Medulla oblongata (tissue), 1 donor: ENCODE measurements at regions not wholly inside any gene's neighbourhood (a gene's known extent, or its start where the extent isn't known, plus 50 kb on each side); places are given as distances from the start of the nearest gene placed in this dataset.

ENCODE experiments used
- DNase-seq: peaks from one replicate; pipeline ENCODE4 v3.0.0-alpha.2; 2015; ENCODE audit errors: extremely low spot score

DNA sequence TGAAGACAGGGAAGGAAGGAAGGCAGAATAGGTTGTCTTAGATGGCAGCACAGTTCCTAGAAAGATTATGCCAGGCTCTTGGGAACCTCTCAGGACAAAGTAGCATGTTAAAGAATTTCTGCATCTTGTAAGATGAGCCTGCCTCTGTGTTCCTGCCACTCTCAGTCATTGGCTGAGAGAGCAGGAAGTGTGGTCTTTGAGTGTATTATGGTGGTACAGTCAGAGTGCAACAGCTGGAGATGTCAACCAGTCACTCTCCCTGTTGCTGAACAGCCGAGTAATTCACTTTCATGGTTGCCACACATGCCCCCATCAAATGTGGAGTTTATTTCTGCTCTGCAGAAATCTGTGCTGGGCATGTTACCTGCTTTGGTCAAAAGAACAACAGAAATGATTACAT, 659.6 kb upstream of the RIOK2 start:
- DNase-seq, result no peak

DNA sequence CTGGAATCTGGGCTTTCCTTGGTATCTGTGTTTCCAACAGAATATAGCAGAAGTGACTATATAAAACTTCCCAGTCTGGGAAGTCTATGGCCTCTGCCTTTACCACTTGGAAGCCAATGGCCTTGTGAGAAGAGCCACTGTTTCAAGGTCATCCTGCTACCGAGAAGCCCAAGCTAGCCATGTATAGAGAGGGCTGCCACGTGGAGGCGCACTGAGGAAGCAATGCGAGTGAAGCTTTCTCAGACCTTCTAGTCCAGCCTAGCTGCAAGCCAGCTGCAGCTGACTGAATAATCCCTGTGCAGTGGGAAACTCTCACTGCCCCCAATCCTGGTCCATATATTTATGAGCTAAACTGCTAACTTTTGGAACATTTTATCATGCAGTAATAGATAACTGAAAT, 661.8 kb upstream of the RIOK2 start:
- no peak for DNase-seq

DNA sequence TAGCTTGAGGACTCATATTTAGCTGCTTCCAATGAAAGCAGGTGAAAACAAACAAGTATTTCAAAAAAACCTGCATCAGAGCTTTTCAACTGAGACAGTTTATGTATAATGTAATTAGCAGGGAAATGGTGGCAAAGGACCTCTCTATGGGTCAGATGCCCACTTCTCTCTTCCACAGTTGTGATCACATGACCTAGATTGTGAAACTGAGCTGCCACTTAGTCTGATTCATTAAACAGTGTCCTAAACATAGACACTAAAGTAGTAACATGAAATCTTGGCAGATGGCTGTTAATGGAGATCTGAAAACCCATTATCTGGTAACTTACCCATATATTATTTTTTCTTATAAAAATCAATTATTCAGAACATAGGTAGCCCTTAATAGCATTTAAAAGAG, 663.6 kb upstream of the RIOK2 start:
- no peak for DNase-seq

DNA sequence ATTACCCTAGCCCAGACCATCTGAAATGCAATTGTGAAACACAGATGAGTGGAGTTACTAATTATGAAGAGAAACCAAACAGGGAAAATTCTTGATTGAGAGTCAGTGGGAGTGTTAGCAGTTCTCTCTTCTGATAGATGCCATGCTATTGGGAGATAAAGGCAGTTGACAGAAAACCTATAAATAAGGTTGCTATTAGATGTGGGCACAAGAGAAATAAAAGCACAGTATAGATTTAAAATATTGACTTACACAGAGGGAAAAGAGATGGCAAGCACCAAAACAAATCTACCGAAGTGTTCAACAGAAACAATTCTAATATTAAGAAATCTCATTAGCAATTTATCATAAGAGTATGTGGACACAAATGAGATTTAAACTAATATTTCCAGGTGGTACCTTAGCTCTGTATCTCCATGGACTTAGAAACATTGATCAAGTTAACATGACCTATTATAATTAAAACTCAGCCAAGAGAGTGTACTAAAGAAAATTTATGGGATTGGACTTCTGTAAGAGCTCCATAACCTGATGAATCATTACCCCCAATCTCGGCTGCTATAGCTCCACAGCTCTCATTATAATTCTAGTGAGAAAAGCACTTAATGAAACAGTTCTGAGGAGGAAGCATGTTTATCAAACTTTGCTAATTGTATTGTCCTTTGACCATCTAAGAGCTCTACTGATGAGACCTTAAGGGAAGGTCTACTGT, 665.0 kb upstream of the RIOK2 start:
- no peak for DNase-seq

DNA sequence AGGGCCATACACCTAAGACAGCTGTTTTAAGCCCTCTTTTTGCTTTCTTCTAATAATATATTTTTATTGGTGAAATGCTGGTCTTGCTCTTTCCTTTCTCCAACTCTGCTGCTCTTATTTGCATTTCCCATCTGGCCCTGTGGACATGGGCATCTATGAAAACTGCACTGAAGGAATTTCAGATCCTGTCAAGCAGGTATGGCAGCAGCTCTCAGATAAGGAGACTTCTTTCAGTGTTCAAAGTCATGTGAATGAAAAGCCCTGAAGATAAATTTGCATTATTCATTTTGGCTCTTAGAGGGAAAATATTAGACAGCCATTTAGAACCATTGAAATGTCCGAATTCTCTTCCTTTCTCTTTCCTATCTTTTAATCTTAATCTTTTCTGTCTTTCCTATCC, 668.0 kb upstream of the RIOK2 start:
- DNase-seq, result no peak

DNA sequence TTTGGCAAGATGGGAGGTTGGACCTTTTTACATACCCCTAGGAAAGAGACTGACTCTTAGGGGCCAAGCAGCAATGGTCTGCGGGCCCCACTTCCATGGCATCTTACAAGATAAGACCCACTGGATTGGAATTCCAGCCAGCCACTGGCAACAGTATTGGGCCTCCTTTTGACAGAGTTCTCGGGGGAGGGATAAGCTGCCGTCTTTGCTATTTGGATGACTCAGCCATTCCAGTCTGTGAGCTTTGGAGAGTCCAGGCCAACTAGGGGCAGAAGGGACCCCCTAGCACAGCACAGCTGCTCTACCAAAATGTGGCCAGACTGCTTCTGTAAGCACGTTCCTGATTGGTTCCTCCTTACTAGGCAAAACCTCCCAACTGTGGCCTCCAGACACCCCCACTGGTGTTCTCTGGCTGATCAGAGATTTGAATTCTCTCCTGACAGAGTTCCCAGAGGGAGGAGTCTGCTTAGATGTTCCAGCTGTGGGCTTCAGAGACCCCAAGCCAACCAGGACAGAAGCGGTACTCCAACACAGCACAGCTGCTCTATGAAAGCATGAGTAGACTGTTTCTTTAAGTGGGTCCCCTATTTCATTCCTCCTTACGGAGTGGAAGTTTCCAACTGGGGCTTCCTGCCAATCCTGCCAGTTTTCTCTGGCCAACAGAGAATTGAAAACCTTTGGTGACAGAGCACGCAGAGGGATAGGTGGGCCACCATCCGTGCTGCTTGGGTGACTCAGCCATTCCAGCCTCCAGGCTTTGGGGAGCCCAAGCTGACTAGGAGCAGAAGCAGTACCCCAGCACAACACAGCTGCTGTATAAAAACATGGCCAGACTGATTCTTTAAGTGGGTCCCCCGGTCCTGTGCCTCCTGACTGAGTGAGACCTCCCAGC, 672.1 kb upstream of the RIOK2 start:
- DNase-seq, result no peak

DNA sequence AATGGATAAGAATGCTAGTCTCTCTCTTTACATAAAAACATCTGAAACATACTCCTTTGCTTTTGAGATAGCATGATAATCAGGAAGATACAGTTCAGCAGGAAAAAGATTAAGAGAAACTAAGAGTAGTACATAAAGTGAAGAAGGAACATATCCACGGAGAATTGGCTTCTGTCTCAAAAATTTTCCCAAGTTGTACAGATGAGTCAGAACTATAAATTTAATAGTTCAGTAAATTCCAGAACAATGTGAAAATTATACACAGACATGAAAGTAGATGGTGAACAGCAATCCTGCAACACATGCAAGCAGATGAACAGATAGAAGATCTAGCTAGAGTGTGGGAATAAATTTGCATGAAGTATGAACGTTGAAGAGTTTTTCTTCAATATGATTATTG, 691.4 kb upstream of the RIOK2 start:
- DNase-seq, result no peak

DNA sequence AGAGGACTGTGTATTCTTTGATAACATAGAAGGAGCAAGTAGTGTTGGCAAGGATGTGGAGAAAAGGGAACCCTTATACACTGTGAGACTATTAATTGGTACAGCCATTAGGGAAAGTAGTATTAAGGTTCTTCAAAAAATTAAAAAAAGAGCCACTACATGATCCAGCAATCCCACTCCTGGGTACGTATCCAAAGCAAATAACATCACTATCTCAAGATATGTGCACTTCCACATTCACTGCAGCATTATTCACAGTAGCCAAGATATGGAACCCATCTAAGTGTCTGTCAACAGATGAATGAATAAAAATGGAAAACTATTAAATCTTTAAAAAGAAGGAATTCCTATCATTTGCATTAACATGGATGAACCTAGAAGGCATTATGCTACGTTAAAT, 693.2 kb upstream of the RIOK2 start:
- no peak for DNase-seq

DNA sequence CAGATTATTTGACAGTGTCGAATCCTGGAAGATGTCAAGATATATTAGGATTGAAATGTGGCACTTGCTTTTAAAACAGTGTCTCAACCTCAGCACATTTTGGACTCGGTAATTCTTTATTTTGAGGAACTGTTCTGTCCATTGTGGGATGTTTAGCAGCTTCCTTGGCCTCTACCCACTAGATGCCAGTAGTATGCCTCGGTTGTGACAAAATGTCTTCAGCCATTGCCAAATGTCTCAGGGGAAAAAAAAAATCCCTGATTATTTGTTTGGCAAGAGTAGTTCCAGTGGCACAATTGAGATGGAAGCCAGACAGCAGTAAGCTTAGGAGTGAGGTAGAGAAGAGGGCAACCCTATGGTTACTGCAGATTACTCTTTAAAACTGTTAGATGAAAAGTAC, 694.5 kb upstream of the RIOK2 start:
- peak; percentile 71 for DNase-seq

DNA sequence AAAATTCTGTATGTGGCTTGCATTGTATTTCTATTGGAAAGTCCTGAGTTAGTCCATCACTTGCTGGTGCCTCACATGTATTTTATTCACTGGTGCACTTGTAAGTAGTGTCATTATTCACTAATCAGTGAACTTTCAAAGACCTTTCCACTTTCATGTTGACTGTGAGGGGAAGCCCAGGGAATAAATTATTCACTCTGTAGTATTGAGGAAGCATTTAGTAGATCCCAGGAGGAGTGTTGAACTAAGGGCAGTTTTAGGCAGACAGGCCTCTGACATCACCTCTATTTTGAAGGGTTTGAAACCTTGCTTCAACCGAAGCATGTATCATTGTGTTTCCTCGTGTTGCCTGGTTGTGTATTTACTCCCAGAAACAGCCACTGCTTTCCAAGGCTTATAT, 705.4 kb upstream of the RIOK2 start:
- no peak for DNase-seq

DNA sequence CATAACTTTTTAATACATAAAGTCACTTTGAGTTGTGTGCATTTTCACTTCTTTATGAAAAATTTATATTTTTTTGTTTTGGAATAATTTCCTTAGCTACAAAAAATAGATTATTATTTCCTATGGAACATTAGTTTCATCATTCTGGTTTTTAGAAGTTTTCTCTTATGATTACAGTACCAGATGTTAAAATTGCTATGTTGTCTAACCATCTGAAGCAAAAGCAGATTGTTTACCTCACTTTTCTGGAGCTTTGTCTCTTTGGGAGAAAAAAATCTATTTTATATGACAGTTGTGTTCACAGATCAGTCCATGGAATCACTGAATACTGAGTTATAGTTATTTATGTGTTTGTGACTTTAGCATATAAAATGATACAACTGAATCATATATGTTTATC, 708.9 kb upstream of the RIOK2 start:
- no peak for DNase-seq

DNA sequence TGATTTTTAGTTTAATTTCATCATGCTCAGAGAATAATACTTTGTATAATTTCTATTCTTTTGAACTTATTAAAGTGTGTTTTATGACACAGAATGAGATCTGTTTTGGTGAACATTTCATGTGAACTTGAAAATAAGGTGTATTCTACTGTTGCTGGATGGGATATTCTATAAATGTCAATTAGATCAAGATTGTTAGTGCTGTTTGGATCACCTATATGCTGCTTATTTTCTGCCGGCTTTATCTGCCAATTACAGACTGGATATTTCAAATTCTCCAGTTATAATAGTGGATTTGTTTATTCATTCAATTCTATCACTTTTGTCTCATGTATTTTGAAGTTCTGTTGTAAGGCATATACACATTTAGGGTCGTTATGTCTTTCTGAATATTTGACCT, 720.7 kb upstream of the RIOK2 start:
- DNase-seq, result no peak

DNA sequence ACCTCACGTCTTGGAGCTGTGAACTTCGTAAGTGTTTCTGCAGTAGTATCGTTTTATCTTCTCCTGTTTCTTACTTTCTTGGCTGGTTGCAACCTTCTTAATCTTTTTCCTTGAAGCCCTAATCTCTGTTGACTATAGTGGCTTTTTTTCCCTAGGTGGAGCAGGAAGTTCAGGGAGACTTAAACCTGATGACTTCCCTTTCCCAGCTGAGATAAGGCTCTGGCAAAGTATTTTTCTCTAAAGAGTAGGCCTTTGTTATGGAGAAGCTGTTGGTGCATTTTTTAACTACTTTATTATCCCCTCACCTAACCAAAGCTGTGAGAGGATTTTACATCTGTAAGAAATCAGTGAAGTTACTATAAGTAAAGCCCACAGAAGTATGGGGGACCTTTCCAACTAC, 723.1 kb upstream of the RIOK2 start:
- DNase-seq, result no peak

DNA sequence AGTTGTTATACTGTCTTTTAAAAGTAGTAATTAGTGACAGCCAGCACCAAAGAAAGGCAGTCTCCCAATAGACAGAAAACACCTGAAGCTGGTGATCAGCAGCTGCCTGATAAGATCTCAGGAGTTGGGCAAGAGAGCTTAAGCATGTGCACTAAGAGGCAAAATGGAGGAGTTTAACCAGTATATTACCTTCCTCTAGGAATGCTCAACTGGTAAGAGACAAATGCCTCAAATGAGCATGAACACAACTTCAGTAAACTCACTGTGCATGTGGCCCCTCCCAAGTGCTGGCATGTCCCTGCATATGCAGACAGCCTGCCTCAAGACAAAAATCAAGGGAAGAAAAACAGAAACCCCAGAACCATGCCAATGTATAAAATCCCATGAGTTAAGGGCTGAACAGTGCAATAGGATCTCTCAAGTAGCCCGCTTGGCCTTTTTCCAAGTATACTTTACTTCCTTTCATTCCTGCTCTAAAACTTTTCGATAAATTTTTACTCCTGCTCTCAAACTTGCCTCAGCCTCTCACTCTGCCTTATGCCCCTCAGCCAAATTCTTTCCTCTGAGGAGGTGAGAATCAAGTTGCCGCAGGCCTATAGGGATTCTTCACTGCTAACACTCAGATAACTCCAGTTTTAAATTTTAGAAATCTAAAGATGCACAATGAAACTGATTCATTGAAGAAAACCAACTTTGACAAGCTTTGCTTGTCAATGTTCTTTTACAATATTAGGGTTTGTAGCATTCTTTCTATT, 724.8 kb upstream of the RIOK2 start:
- no peak for DNase-seq

DNA sequence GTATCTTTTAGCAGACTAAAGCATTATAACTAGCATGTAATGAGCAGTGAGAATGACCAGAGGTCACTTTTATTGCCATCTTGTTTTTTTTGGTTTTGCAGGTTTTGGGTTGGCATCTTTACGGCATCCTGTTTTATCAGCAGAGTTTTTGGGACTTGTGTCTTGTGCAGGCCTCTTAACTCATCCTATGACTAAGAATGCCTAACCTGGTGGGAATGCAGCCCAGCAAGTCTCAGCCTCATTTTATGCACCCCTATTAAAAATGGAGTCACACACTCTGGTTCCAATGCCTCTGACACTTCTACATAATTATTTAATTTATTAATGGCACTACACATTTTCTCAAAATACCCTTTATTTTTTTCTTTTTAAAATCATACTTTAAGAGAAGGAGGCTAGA, 726.5 kb upstream of the RIOK2 start:
- DNase-seq, result no peak

DNA sequence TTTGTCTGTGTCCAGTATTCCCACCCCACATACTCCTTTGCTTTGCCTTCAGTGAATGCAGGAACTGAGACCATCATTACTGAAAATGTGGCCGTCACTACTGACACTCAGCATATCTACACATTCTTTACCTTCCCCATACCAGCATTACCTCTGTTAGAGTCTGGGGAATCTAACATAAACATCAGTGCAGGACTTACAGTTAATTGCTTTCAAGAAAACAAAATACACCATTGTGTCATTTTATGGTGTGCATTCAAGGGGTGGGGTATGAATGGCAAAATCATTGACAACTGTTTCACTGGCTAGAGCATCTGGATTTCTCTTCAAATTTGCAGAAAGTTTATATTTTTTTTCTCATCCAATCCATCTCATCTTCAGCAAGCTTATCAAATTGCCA, 731.4 kb upstream of the RIOK2 start:
- DNase-seq, result no peak

DNA sequence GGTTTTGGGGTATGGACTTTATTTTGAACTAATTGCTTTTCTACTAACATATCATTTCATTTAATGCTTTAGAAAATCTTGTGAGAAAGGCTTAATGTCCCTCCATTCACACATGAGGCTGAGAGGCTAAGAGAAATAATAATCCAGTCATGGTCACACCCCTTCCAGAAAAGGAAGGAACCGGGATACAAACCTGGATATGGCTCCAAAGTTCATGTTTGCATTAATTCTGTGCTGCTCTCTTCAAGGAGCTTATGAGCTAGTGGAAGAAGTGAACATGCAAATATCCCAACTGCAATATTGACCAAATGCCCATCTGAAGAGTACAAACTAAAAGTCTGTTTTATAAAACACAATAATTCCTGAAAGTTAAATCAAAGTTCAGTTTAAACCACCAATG, 732.1 kb upstream of the RIOK2 start:
- DNase-seq, result no peak

DNA sequence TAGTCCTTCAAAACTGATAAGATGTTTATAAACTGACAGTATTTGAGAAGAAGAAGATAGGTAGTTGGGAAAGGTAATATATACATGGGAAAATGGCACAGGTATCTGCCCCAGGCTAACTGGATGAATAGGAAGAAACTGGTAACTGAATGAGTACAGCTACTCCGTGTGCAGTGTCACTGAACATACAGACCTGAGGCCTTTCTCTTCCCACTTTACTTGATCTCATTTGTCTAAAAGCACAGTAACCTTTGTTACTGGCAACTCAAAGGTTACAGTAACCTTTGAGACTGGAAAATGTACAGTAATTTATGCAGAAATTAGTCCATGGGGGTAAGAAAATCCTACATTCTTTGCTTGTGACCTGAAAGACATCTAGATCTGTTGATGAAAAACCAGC, 735.0 kb upstream of the RIOK2 start:
- DNase-seq, result no peak

DNA sequence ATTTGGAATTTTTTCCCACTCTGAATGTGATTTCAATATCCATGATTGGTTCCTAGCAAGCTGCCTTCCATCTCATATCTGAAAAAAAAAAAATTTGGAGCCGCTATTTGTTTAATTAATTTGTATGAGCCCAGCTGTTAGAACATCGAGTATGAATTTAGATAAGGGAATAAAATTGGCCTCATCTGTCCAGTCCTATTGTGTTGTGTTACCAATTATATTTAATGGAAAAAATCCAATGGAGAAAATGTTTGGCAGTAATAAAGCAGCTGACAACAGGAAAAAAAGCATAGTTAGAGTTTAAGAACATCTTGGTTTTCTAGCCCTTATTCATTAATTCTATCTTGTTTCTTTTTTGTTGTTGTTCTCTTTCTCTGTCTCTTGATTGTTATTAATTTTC, 735.6 kb upstream of the RIOK2 start:
- DNase-seq, result no peak

DNA sequence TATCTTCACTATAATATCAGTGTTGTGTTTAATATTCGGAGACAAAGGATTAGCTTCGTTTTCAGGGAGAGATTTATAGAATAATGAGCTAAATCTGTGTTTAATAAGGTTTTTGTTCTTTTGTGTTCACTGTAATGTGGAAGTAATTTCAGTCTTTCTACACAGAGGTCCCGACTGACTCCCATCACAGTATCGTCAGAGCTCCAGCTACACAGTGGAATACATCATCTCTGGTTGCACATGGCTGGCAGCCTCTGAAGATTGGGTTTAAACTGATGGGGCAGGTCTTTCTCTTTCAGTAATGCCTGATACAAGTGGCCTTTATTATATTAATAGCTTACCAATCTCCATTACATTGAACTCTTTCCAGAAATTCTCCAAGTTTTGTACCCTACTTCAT, 736.7 kb upstream of the RIOK2 start:
- no peak for DNase-seq

DNA sequence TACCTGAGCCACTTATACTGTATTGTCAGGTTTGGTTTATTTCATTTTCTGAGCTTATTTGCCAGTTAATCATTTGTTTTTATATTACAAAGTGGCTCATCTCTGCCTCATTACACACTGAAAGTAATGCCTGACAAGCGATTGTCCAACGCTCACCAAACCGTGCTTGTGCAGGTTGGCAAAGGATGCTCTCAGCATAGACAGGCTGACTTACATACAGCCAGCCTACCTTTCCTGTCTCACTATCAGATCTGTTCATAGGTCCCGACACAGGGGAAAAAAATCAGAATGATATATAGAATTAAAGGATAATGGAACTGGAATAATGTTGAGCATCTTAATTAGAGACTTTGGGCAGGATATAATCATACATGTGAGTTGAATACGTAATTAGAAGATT, 739.7 kb upstream of the RIOK2 start:
- no peak for DNase-seq

DNA sequence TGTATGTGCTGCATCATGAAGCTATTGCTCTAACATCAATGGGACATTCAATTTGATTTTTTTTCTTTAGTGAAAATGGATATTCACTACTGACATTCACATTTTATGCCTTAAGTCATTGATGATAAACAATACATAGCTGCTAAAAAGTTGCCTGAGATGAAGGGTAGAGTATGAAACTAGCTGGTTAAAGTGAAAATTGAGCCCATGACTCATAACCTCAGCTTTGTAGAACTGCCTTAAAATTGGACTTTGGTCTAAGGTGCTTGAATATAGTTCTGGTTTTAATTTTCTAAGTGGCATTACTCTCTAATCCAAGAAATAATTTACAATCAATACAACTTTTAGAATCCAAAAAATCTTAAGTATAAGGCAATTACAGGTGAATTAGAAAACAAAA, 740.4 kb upstream of the RIOK2 start:
- DNase-seq, result no peak

DNA sequence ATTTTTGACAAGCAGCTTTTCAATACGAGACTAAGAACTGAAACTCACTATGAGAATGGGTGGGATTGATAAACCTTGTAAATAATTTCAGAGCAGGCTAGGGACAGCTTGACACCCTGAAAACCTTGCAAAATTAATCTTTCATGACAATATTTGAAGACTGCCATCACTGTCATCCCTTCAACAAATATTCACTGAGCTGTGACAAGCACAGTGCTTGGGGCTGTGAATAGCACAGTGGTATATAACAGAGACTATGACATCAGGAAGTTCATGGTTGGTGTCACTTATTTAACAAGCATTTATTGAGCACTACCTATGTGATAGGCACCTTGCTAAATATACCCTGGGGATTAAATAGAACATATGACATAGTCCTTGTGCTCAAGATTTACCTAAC, 741.0 kb upstream of the RIOK2 start:
- no peak for DNase-seq
